ENCODE measurements at regions not wholly inside any gene's neighbourhood (a gene's known extent, or its start where the extent isn't known, plus 50 kb on each side); places are given as distances from the start of the nearest gene placed in this dataset.

- DNase-seq (ENCODE audit: low spot score) = no peak
- no peaks in the 10 kb centered on the region for H3K36me3 Mint-ChIP-seq (ENCODE audit: low read depth)
- H3K9me3 Mint-ChIP-seq (ENCODE audit: low read depth) = no peaks in the 10 kb centered on the region
- no peak overlapping the region for H3K4me3 Mint-ChIP-seq (ENCODE audit: unreplicated experiment)
- peaks cover 35% of the 10 kb centered on the region for H3K27me3 Mint-ChIP-seq (ENCODE audit: low read depth)
- no peak overlapping the region for H3K27ac Mint-ChIP-seq (ENCODE audit: unreplicated experiment)
- H3K4me1 Mint-ChIP-seq (ENCODE audit: low read depth) = no peaks in the 10 kb centered on the region
- no peak for TF ChIP-seq CTCF (IDR thresholded peaks at IDR 0.05)
Observed at GRCh38 chr9:135291165-135291564, 188.4 kb upstream of the PPP1R26 start.

- no peak for TF ChIP-seq CTCF (IDR thresholded peaks at IDR 0.05)
- H3K27me3 Mint-ChIP-seq (ENCODE audit: low read depth) = peaks cover 56% of the 10 kb centered on the region
- no peaks in the 10 kb centered on the region for H3K9me3 Mint-ChIP-seq (ENCODE audit: low read depth)
- H3K4me1 Mint-ChIP-seq (ENCODE audit: low read depth) = no peaks in the 10 kb centered on the region
- no peak overlapping the region for H3K27ac Mint-ChIP-seq (ENCODE audit: unreplicated experiment)
- H3K36me3 Mint-ChIP-seq (ENCODE audit: low read depth) = no peaks in the 10 kb centered on the region
- H3K4me3 Mint-ChIP-seq (ENCODE audit: unreplicated experiment) = no peak overlapping the region
- DNase-seq (ENCODE audit: low spot score) = no peak
Observed at GRCh38 chr9:135294836-135295235, 184.7 kb upstream of the PPP1R26 start.

GRCh38 chr9:135295551-135296300, 183.9 kb upstream of the PPP1R26 start:
- Mint-ChIP-seq H3K4me1 (ENCODE audit: low read depth) (no peaks in the 10 kb centered on the region), H3K4me3 (ENCODE audit: unreplicated experiment) (no peak overlapping the region), H3K27ac (ENCODE audit: unreplicated experiment) (no peak overlapping the region), H3K36me3 (ENCODE audit: low read depth) (no peaks in the 10 kb centered on the region), H3K9me3 (ENCODE audit: low read depth) (no peaks in the 10 kb centered on the region), H3K27me3 (ENCODE audit: low read depth) (peaks cover 55% of the 10 kb centered on the region)
- no peak for TF ChIP-seq CTCF (IDR thresholded peaks at IDR 0.05)
- DNase-seq (ENCODE audit: low spot score) = no peak

GRCh38 chr9:135296735-135297455, 182.7 kb upstream of the PPP1R26 start:
- Mint-ChIP-seq H3K36me3 (ENCODE audit: low read depth) (no peaks in the 10 kb centered on the region), H3K9me3 (ENCODE audit: low read depth) (no peaks in the 10 kb centered on the region), H3K27ac (ENCODE audit: unreplicated experiment) (no peak overlapping the region), H3K4me1 (ENCODE audit: low read depth) (no peaks in the 10 kb centered on the region), H3K27me3 (ENCODE audit: low read depth) (peaks cover 57% of the 10 kb centered on the region), H3K4me3 (ENCODE audit: unreplicated experiment) (no peak overlapping the region)
- no peak for TF ChIP-seq CTCF (IDR thresholded peaks at IDR 0.05)
- no peak for DNase-seq (ENCODE audit: low spot score)

GRCh38 chr9:135297456-135298075, 182.0 kb upstream of the PPP1R26 start:
- H3K4me1 Mint-ChIP-seq (ENCODE audit: low read depth) = no peaks in the 10 kb centered on the region
- H3K9me3 Mint-ChIP-seq (ENCODE audit: low read depth) = no peaks in the 10 kb centered on the region
- no peak for DNase-seq (ENCODE audit: low spot score)
- no peak overlapping the region for H3K4me3 Mint-ChIP-seq (ENCODE audit: unreplicated experiment)
- no peaks in the 10 kb centered on the region for H3K36me3 Mint-ChIP-seq (ENCODE audit: low read depth)
- TF ChIP-seq CTCF (IDR thresholded peaks at IDR 0.05) = no peak
- H3K27me3 Mint-ChIP-seq (ENCODE audit: low read depth) = peaks cover 61% of the 10 kb centered on the region
- H3K27ac Mint-ChIP-seq (ENCODE audit: unreplicated experiment) = no peak overlapping the region
